Endothelial cell of umbilical vein (primary cell): ENCODE measurements at regions not wholly inside any gene's neighbourhood (a gene's known extent, or its start where the extent isn't known, plus 50 kb on each side); places are given as distances from the start of the nearest gene placed in this dataset.
"Not testable (repeated sequence)": the region's sequence is repeated elsewhere in the genome, so short reads cannot be mapped to it uniquely, and the experiment has no call there.

ENCODE experiments used
- CTCF ChIP-seq, 2 donors: IDR thresholded peaks; 1 replicate in 1 of 2; 2 replicates in 1 of 2; pipeline ENCODE4 v1.5.1; 2011; ENCODE audit warnings: low read length in 2 of 2, mild to moderate bottlenecking in 2 of 2, moderate library complexity in 2 of 2, control low read depth in 1 of 2, inconsistent platforms in 1 of 2, low read depth in 1 of 2; ENCODE audit not compliant: insufficient read depth in 1 of 2; ENCODE audit errors: extremely low read depth in 1 of 2
- MAX ChIP-seq: IDR thresholded peaks from 2 replicates; pipeline ENCODE4 v1.6.1; 2011; ENCODE audit not compliant: insufficient read depth, insufficient read length
- POLR2A ChIP-seq: IDR thresholded peaks from 2 replicates; pipeline ENCODE4 v1.6.1; 2012; ENCODE audit warnings: low read depth, mild to moderate bottlenecking, control low read depth, low read length

- TF ChIP-seq CTCF (IDR thresholded peaks at IDR 0.05; ENCODE audit: extremely low read depth in 1 of 2, insufficient read depth in 1 of 2, low read depth in 1 of 2, low read length in 2 of 2); POLR2A; MAX: not testable (repeated sequence)
Observed at GRCh38 chr2:41210030-41210429, 758.1 kb upstream of the SLC8A1 start.
